Naive thymus-derived CD4-positive, alpha-beta T cell (primary cell): ENCODE measurements at regions not wholly inside any gene's neighbourhood (a gene's known extent, or its start where the extent isn't known, plus 50 kb on each side); places are given as distances from the start of the nearest gene placed in this dataset.

Experiments used
- ATAC-seq: fragments of 150-1000 bp; cut with Tn5 transposase; 2 replicates; pipeline ENCODE4 v1.10.0; 2021; ENCODE audit warnings: mild to moderate bottlenecking, moderate library complexity
- CTCF ChIA-PET: fragments of 350-600 bp; sonication (Branson Sonifier 250); formaldehyde crosslinking; loops from one replicate; lab custom pipeline; 2021; ENCODE audit warnings: antibody characterized with exemption; lab: Charles Lee
- POLR2A ChIA-PET: fragments of 350-600 bp; sonication (Branson Sonifier 250); formaldehyde crosslinking; loops from one replicate; lab custom pipeline; 2021; ENCODE audit warnings: antibody characterized with exemption, inconsistent platforms; lab: Charles Lee
- DNase-seq, 9 donors: peaks; one replicate each; pipeline versions ENCODE4 v3.0.0 to v3.0.0-alpha.2; 2020 to 2022; ENCODE audit warnings: mixed read lengths in 1 of 9
- H3K27ac ChIP-seq: one replicate; pipeline ENCODE4 v1.7.0; 2013; ENCODE audit warnings: mild to moderate bottlenecking, low read depth, low read length, moderate library complexity
- H3K27me3 ChIP-seq, 2 donors: one replicate each; pipeline ENCODE4 v1.7.0; 2013; ENCODE audit warnings: low read length in 2 of 2, mild to moderate bottlenecking in 2 of 2, moderate library complexity in 2 of 2; ENCODE audit not compliant: control insufficient read depth in 2 of 2, insufficient read depth in 2 of 2
- H3K36me3 ChIP-seq, 3 experiments: 1 replicate in 2 of 3; 2 replicates in 1 of 3; pipeline ENCODE4 v1.7.0; 2013; ENCODE audit warnings: low read length in 3 of 3, mild to moderate bottlenecking in 3 of 3, moderate library complexity in 1 of 3; ENCODE audit not compliant: insufficient read depth in 3 of 3, control insufficient read depth in 2 of 3
- H3K4me1 ChIP-seq, 2 donors: one replicate each; pipeline ENCODE4 v1.7.0; 2013; ENCODE audit warnings: low read length in 2 of 2, mild to moderate bottlenecking in 2 of 2, moderate library complexity in 1 of 2; ENCODE audit not compliant: control insufficient read depth in 2 of 2, insufficient read depth in 2 of 2
- H3K4me3 ChIP-seq: 2 replicates; pipeline ENCODE4 v1.7.0; 2013; ENCODE audit warnings: mild to moderate bottlenecking, low read length
- H3K9me3 ChIP-seq, 3 experiments: 1 replicate in 2 of 3; 2 replicates in 1 of 3; pipeline ENCODE4 v1.7.0; 2013; ENCODE audit warnings: low read length in 3 of 3; ENCODE audit not compliant: control insufficient read depth in 2 of 3
- H3K27ac Mint-ChIP-seq, 9 donors: one replicate each; pipeline ENCODE4 v1.8.0; 2020 to 2022; ENCODE audit warnings: mixed read lengths in 9 of 9, mild to moderate bottlenecking in 8 of 9, moderate library complexity in 5 of 9, inconsistent platforms in 2 of 9
- H3K27me3 Mint-ChIP-seq, 5 donors: one replicate each; pipeline ENCODE4 v1.8.0; 2021 to 2022; ENCODE audit warnings: mixed read lengths in 5 of 5, mild to moderate bottlenecking in 1 of 5
- H3K36me3 Mint-ChIP-seq, 5 donors: one replicate each; pipeline ENCODE4 v1.8.0; 2020 to 2022; ENCODE audit warnings: mixed read lengths in 5 of 5, mild to moderate bottlenecking in 3 of 5, inconsistent platforms in 1 of 5
- H3K4me1 Mint-ChIP-seq, 7 donors: one replicate each; pipeline ENCODE4 v1.8.0; 2020 to 2022; ENCODE audit warnings: mixed read lengths in 7 of 7, mild to moderate bottlenecking in 3 of 7, inconsistent platforms in 1 of 7
- H3K4me3 Mint-ChIP-seq, 10 donors: one replicate each; pipeline ENCODE4 v1.8.0; 2020 to 2022; ENCODE audit warnings: mild to moderate bottlenecking in 10 of 10, mixed read lengths in 10 of 10, moderate library complexity in 6 of 10, inconsistent platforms in 2 of 10
- H3K9me3 Mint-ChIP-seq, 11 donors: one replicate each; pipeline ENCODE4 v1.8.0; 2020 to 2022; ENCODE audit warnings: mixed read lengths in 11 of 11, mild to moderate bottlenecking in 4 of 11, inconsistent platforms in 1 of 11, moderate library complexity in 1 of 11
- intact Hi-C, 2 donors: fragments of 100-400 bp; cut with micrococcal nuclease; formaldehyde crosslinking; loops; one replicate each; pipeline ENCODE4 v1.15.1; 2023

DNA sequence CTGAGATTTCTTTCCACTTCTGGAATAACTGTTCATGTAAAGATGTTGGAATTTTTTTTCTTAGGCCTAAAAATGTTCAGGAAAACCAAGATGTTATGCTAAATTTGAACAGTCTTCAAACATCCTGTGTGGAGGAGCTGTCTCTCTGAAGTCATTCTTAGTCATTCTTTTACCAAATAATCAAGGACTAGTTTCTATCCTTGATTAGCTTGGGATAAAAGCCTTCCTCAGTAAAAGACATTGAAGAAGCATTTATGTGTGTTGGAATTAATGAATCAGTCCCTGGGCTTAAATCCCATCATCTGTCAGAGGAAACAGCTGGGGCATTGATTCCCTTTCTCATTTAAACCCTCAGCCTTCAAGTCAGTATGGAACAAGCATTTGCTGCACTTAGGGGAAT lies 300.1 kb upstream of the NXPH2 start:
- intact Hi-C loops: no loop called here
- H3K4me3 Mint-ChIP-seq: no peak overlapping the region

DNA sequence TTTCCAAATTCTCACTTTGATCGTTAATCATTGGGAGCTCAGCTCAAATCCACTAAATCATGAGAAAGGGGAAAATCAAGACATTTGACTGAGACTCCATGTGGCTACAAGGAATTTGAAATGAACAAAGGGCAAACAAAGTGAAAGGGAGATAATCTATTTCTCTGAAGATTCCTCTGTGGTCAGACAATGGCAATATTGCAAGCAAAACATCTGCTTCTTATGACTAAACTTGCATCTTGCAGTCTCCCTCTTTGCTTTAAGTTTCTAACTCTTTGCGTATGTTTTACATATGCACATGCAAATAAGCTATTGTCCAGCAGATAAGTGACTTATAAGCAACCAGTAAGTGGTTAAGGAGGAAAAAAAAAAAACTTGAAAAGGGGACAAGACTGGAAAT lies 299.1 kb upstream of the NXPH2 start:
- Mint-ChIP-seq H3K27ac (no peak overlapping the region), H3K27me3 (no peaks in the 10 kb centered on the region), H3K9me3 (peaks cover 0 to 6% (median 2%) of the 10 kb centered on the region in 11 donors), H3K4me1 (no peaks in the 10 kb centered on the region), H3K36me3 (no peaks in the 10 kb centered on the region), H3K4me3 (no peak overlapping the region)
- ChIA-PET CTCF (no interaction called here), POLR2A (no interaction called here)
- no peaks in the 10 kb centered on the region for H3K4me1 ChIP-seq
- intact Hi-C loops: no loop called here
- no peaks in the 10 kb centered on the region for H3K27me3 ChIP-seq
- no peaks in the 10 kb centered on the region for H3K36me3 ChIP-seq
- H3K27ac ChIP-seq: no peak overlapping the region
- peaks cover 0 to 6% (median 0%) of the 10 kb centered on the region in 3 experiments for H3K9me3 ChIP-seq
- DNase-seq: no peak
- no peak for ATAC-seq
- H3K4me3 ChIP-seq: no peak overlapping the region

More for the DNA sequence above, 300.1 kb upstream of the NXPH2 start:
- no peaks in the 10 kb centered on the region for H3K4me1 ChIP-seq
- Mint-ChIP-seq H3K4me1 (no peaks in the 10 kb centered on the region), H3K36me3 (no peaks in the 10 kb centered on the region), H3K27ac (no peak overlapping the region), H3K9me3 (peaks cover 0 to 6% (median 2%) of the 10 kb centered on the region in 11 donors), H3K27me3 (no peaks in the 10 kb centered on the region)
- no peaks in the 10 kb centered on the region for H3K36me3 ChIP-seq
- no peak for DNase-seq
- ChIA-PET POLR2A (no interaction called here), CTCF (no interaction called here)
- H3K27ac ChIP-seq: no peak overlapping the region
- H3K9me3 ChIP-seq: peaks cover 0 to 6% (median 0%) of the 10 kb centered on the region in 3 experiments
- ATAC-seq: no peak
- no peak overlapping the region for H3K4me3 ChIP-seq
- no peaks in the 10 kb centered on the region for H3K27me3 ChIP-seq

DNA sequence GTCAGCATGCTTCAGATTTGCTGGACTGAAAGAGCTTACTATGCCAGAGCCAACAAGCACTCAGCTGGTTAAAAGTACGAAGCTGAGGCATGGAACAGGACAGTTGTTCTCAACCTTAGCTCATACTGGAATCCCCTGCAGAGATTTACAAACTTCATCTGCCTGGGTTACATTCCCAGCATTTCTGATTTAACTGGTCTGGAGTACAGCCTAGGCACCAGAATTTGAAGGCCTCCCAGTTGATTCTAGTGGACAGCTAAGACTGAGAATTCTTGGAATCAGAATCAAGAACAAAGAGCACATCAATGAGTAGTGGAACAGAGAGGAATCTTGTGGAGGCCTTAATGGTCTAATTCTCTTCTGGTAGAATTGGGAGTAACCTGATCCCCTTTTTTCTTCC lies 298.2 kb upstream of the NXPH2 start:
- H3K27ac Mint-ChIP-seq: no peak overlapping the region
- Histone ChIP-seq H3K27ac (no peak overlapping the region), H3K36me3 (no peaks in the 10 kb centered on the region), H3K4me3 (no peak overlapping the region), H3K27me3 (no peaks in the 10 kb centered on the region), H3K4me1 (no peaks in the 10 kb centered on the region), H3K9me3 (peaks cover 0 to 6% (median 0%) of the 10 kb centered on the region in 3 experiments)
- no peak overlapping the region for H3K4me3 Mint-ChIP-seq
- H3K27me3 Mint-ChIP-seq: no peaks in the 10 kb centered on the region
- intact Hi-C loops: no loop called here
- no peak for ATAC-seq
- H3K9me3 Mint-ChIP-seq: peaks cover 0 to 4% (median 2%) of the 10 kb centered on the region in 11 donors
- CTCF ChIA-PET: no interaction called here
- no peaks in the 10 kb centered on the region for H3K36me3 Mint-ChIP-seq
- POLR2A ChIA-PET: no interaction called here
- DNase-seq: no peak
- H3K4me1 Mint-ChIP-seq: no peaks in the 10 kb centered on the region

DNA sequence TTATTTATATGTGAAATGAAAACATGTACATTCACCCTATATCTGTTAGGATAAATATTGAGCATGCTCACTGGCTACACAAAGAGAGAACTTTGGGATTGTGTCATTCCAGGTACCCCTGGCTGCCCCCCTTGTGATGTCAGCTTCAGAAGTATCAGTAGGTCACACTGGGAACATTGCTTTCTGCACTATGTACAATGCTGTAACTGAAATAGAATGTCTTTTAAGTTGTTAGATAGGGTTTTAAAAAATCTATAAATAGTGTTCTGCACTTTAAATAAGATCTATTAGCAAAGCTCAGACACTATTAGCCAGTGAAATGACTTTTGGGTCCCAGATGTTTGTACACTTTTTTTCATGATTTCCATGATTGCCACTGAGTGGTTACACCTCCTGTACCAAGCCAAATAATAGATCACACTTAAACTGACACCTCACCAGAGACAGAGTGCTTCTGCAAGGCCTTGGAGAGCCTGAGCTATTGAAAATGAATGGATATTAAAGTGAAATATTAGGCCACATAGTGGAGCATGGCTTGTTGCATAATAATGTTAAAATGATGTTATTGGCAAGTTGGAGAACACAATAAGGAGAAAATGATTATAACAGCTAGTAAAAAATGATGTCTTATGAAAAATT lies 297.0 kb upstream of the NXPH2 start:
- peaks cover 0 to 6% (median 0%) of the 10 kb centered on the region in 3 experiments for H3K9me3 ChIP-seq
- Mint-ChIP-seq H3K4me1 (no peaks in the 10 kb centered on the region), H3K36me3 (no peaks in the 10 kb centered on the region), H3K27me3 (no peaks in the 10 kb centered on the region), H3K9me3 (peaks cover 0 to 5% (median 2%) of the 10 kb centered on the region in 11 donors), H3K4me3 (no peak overlapping the region), H3K27ac (no peak overlapping the region)
- no peaks in the 10 kb centered on the region for H3K4me1 ChIP-seq
- ATAC-seq (no peak), DNase-seq (no peak)
- H3K36me3 ChIP-seq: no peaks in the 10 kb centered on the region
- no peak overlapping the region for H3K4me3 ChIP-seq
- POLR2A ChIA-PET: no interaction called here
- CTCF ChIA-PET: no interaction called here
- intact Hi-C loops: no loop called here
- H3K27ac ChIP-seq: no peak overlapping the region
- H3K27me3 ChIP-seq: no peaks in the 10 kb centered on the region

DNA sequence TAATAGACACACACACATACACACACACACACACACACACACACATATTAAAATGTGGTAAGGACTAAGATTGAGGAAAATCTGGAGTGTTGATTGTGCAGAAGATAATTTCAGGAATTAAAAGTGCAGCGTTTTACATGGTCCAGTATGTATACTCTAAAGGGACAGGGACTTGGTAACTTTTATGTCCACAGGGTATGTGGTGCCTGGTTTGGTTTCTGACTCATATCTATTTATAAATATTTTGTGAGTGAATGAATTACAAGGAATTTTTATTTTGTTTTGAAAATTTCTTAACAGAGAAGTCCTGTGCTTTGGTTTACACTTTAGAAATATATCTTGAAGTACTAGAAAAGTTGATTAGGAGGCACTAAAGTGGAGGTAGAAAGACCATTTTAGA lies 287.7 kb upstream of the NXPH2 start:
- Mint-ChIP-seq H3K27ac (no peak overlapping the region), H3K4me3 (no peak overlapping the region), H3K4me1 (no peaks in the 10 kb centered on the region), H3K36me3 (no peaks in the 10 kb centered on the region), H3K27me3 (no peaks in the 10 kb centered on the region), H3K9me3 (peaks cover 0 to 19% (median 6%) of the 10 kb centered on the region in 11 donors)
- H3K4me3 ChIP-seq: no peak overlapping the region
- ATAC-seq: no peak
- no peak overlapping the region for H3K27ac ChIP-seq
- intact Hi-C loops: no loop called here
- DNase-seq: no peak
- ChIA-PET CTCF (no interaction called here), POLR2A (no interaction called here)
- no peaks in the 10 kb centered on the region for H3K4me1 ChIP-seq
- H3K27me3 ChIP-seq: no peaks in the 10 kb centered on the region
- no peaks in the 10 kb centered on the region for H3K36me3 ChIP-seq
- no peaks in the 10 kb centered on the region for H3K9me3 ChIP-seq

DNA sequence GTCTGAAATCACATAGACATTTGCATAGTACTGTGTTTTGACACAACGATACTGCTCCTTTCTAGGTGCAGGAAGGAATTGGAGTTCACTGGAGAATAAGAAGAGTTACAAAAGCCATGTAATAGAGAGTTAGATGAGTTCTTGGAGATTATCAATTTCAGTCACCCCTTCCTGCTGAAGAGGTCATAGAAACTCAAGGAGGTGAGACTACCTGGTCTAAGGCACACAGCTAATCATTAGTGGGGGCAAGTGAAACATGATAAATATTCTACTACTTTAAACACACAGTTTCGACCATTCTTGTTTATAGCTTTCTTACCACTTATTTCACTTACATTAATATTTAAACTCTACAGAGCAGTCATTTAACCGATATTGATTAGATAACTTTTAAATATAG lies 286.9 kb upstream of the NXPH2 start:
- CTCF ChIA-PET: no interaction called here
- H3K4me3 ChIP-seq: no peak overlapping the region
- intact Hi-C loops: no loop called here

DNA sequence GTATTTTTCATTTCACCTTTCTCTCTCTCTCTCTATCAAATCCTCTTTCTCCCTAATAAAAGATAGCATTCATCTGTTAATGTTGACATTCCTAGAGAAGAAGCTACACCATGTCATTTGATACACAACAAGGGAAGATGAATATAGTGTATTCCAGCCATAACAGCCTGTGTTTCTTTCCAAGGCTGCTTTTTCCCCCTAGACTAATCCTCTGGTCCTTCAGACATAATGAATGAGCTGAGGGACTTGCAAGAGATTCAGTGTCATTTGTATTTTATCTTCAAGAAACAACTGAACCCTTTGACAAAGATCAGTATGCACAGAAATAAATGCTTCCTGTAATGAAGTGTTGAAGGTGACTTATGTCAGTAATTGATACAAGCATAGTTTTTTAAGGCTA lies 284.0 kb upstream of the NXPH2 start:
- ATAC-seq (no peak), DNase-seq (no peak)
- Mint-ChIP-seq H3K27ac (no peak overlapping the region), H3K4me3 (no peak overlapping the region), H3K27me3 (no peaks in the 10 kb centered on the region), H3K36me3 (no peaks in the 10 kb centered on the region), H3K9me3 (peaks cover 0 to 16% (median 4%) of the 10 kb centered on the region in 11 donors), H3K4me1 (no peaks in the 10 kb centered on the region)
- H3K4me3 ChIP-seq: no peak overlapping the region
- H3K27me3 ChIP-seq: no peaks in the 10 kb centered on the region
- ChIA-PET CTCF (no interaction called here), POLR2A (no interaction called here)
- intact Hi-C loops: no loop called here
- no peaks in the 10 kb centered on the region for H3K9me3 ChIP-seq
- H3K27ac ChIP-seq: no peak overlapping the region
- H3K4me1 ChIP-seq: no peaks in the 10 kb centered on the region
- H3K36me3 ChIP-seq: no peaks in the 10 kb centered on the region

More for the DNA sequence above, 286.9 kb upstream of the NXPH2 start:
- Histone ChIP-seq H3K27ac (no peak overlapping the region), H3K27me3 (no peaks in the 10 kb centered on the region), H3K36me3 (no peaks in the 10 kb centered on the region), H3K4me1 (no peaks in the 10 kb centered on the region), H3K9me3 (no peaks in the 10 kb centered on the region)
- DNase-seq (no peak), ATAC-seq (no peak)
- Mint-ChIP-seq H3K27me3 (no peaks in the 10 kb centered on the region), H3K4me1 (no peaks in the 10 kb centered on the region), H3K27ac (no peak overlapping the region), H3K9me3 (peaks cover 0 to 21% (median 6%) of the 10 kb centered on the region in 11 donors), H3K36me3 (no peaks in the 10 kb centered on the region), H3K4me3 (no peak overlapping the region)
- POLR2A ChIA-PET: no interaction called here
